ENCODE measurements at regions not wholly inside any gene's neighbourhood (a gene's known extent, or its start where the extent isn't known, plus 50 kb on each side); places are given as distances from the start of the nearest gene placed in this dataset.
"Not testable (repeated sequence)": the region's sequence is repeated elsewhere in the genome, so short reads cannot be mapped to it uniquely, and the experiment has no call there.

GRCh38 chr6:153984811-153985210, 54.2 kb upstream of the OPRM1 start:
- Histone ChIP-seq H3K27me3 (ENCODE audit: control insufficient read depth, insufficient read depth, low read length) (no peaks in the 10 kb centered on the region), H3K36me3 (replicated peaks; ENCODE audit: control insufficient read depth, insufficient read depth, low read length) (no peaks in the 10 kb centered on the region), H3K4me3 (ENCODE audit: insufficient read depth, low read depth, low read length) (no peak overlapping the region)
- DNase-seq: no peak

GRCh38 chr6:153980171-153980570, 58.9 kb upstream of the OPRM1 start:
- no peak for DNase-seq
- Histone ChIP-seq H3K36me3 (replicated peaks; ENCODE audit: control insufficient read depth, insufficient read depth, low read length) (no peaks in the 10 kb centered on the region), H3K4me3 (ENCODE audit: insufficient read depth, low read depth, low read length) (no peak overlapping the region), H3K27me3 (ENCODE audit: control insufficient read depth, insufficient read depth, low read length) (no peaks in the 10 kb centered on the region)

DNA sequence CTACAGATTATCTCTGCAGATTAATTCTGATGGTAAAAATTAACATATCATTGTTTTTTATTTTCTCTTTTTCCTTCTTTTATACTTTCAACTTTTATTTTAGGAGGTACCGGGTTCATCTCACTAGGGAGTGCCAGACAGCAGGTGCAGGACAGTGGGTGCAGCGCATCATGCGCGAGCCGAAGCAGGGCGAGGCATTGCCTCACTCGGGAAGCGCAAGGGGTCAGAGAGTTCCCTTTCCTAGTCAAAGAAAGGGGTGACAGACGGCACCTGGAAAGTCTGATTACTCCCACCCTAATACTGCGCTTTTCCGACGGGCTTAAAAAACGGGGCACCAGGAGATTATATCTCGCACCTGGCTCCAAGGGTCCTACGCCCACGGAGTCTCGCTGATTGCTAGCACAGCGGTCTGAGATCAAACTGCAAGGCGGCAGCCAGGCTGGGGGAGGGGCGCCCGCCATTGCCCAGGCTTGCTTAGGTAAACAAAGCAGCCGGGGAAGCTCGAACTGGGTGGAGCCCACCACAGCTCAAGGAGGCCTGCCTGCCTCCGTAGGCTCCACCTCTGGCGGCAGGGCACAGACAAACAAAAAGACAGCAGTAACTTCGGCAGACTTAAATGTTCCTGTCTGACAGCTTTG, 60.0 kb upstream of the OPRM1 start:
- H3K36me3 ChIP-seq (replicated peaks; ENCODE audit: control insufficient read depth, insufficient read depth, low read length); H3K27me3 ChIP-seq (ENCODE audit: control insufficient read depth, insufficient read depth, low read length); DNase-seq: not testable (repeated sequence)
- peak overlapping the region; percentile 3; the same call in 1 of the 2 replicates for H3K4me3 ChIP-seq (ENCODE audit: insufficient read depth, low read depth, low read length)

DNA sequence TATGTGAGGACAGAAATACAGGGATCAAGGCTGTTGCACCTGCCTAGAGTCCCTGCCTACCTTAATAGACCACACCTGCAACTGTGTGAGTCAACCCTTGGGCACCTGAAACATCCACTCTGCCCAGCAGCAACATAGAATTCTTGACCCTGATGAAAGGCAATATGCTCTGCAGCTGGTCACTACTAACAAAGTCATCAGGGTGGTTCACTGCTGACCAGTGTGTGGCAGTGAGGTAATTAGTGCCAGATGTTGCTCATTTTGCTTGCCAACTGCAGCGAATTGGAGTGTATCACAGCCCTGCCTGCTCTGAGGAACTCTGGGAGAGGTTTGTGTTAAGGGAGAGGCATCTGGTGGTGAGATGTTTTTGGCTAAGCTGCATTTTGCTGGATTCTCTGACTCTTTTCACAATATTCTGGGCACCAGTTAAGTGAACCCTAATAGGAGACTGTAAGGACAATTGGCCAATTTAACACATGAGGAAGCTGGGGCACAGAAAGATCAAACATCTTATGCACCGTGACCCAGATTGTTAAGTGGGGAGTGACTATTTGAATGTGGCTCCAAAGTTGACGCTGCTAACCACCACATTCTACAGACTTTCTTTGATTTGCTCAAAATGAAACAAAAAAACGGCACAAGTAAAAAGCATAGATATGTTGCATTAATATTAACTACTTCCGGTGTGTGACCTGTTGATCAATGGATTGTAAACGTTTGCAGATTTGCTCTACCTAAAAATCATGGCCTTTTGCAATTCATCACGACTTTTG, 61.9 kb upstream of the OPRM1 start:
- DNase-seq: no peak
- no peaks in the 10 kb centered on the region for H3K36me3 ChIP-seq (replicated peaks; ENCODE audit: control insufficient read depth, insufficient read depth, low read length)
- no peak overlapping the region for H3K4me3 ChIP-seq (ENCODE audit: insufficient read depth, low read depth, low read length)
- no peaks in the 10 kb centered on the region for H3K27me3 ChIP-seq (ENCODE audit: control insufficient read depth, insufficient read depth, low read length)

DNA sequence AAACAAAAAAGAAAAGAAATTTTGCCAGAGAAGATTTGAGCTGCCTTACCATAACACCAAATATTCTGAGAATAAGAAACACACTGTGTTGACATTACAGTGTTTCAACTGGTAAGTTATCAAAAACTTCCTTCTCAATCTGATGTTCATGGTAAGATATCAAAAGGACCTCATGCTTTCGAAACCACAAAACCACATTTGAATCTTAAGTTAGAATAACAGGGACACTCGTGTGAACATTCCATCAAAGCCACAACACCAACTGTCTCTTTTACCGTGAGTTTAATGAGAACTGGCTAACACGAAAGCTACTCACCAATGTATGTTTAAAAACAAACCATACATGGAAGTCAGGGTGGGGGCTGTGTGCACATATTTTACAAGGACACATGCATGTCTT, 73.0 kb upstream of the OPRM1 start:
- Histone ChIP-seq H3K36me3 (replicated peaks; ENCODE audit: control insufficient read depth, insufficient read depth, low read length) (no peaks in the 10 kb centered on the region), H3K27me3 (ENCODE audit: control insufficient read depth, insufficient read depth, low read length) (no peaks in the 10 kb centered on the region), H3K4me3 (ENCODE audit: insufficient read depth, low read depth, low read length) (no peak overlapping the region)
- DNase-seq: no peak

GRCh38 chr6:153963352-153963751, 75.7 kb upstream of the OPRM1 start:
- H3K36me3 ChIP-seq (replicated peaks; ENCODE audit: control insufficient read depth, insufficient read depth, low read length): no peaks in the 10 kb centered on the region
- H3K27me3 ChIP-seq (ENCODE audit: control insufficient read depth, insufficient read depth, low read length): no peaks in the 10 kb centered on the region; the same call in 1 of the 2 replicates
- H3K4me3 ChIP-seq (ENCODE audit: insufficient read depth, low read depth, low read length): no peak overlapping the region
- DNase-seq: no peak

- H3K27me3 ChIP-seq (ENCODE audit: control insufficient read depth, insufficient read depth, low read length): no peaks in the 10 kb centered on the region; the same call in 1 of the 2 replicates
- DNase-seq: no peak
- H3K36me3 ChIP-seq (replicated peaks; ENCODE audit: control insufficient read depth, insufficient read depth, low read length): no peaks in the 10 kb centered on the region
- no peak overlapping the region for H3K4me3 ChIP-seq (ENCODE audit: insufficient read depth, low read depth, low read length)
Measured at GRCh38 chr6:153962555-153962954, 76.5 kb upstream of the OPRM1 start.

DNA sequence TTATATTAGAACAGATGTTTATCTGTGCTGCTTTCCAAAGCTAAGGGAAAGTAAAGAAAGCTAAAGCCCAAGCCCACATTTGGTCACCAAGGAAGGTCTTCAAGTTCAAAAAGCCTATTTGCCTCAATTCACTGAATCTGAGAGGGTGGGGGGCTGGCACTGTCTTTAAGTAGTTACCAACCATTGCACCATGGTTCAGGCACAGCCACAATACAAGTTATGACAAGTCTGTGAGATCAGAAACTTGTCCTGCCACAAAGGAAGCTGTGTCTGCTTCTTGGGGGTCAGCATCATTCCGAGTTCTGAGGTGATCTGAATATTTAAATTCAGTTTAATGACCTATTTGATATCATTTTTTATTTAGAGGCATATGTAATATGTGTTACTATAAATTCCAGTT, 78.3 kb upstream of the OPRM1 start:
- Histone ChIP-seq H3K36me3 (replicated peaks; ENCODE audit: control insufficient read depth, insufficient read depth, low read length) (no peaks in the 10 kb centered on the region), H3K27me3 (ENCODE audit: control insufficient read depth, insufficient read depth, low read length) (no peaks in the 10 kb centered on the region; the same call in 1 of the 2 replicates), H3K4me3 (ENCODE audit: insufficient read depth, low read depth, low read length) (no peak overlapping the region)
- DNase-seq: no peak

GRCh38 chr6:153960281-153960680, 78.8 kb upstream of the OPRM1 start:
- Histone ChIP-seq H3K36me3 (replicated peaks; ENCODE audit: control insufficient read depth, insufficient read depth, low read length) (no peaks in the 10 kb centered on the region), H3K27me3 (ENCODE audit: control insufficient read depth, insufficient read depth, low read length) (no peaks in the 10 kb centered on the region; the same call in 1 of the 2 replicates), H3K4me3 (ENCODE audit: insufficient read depth, low read depth, low read length) (no peak overlapping the region)
- DNase-seq: no peak

- Histone ChIP-seq H3K36me3 (replicated peaks; ENCODE audit: control insufficient read depth, insufficient read depth, low read length) (no peaks in the 10 kb centered on the region), H3K4me3 (ENCODE audit: insufficient read depth, low read depth, low read length) (no peak overlapping the region), H3K27me3 (ENCODE audit: control insufficient read depth, insufficient read depth, low read length) (no peaks in the 10 kb centered on the region; the same call in 1 of the 2 replicates)
- no peak for DNase-seq
Measured at GRCh38 chr6:153959276-153959675, 79.8 kb upstream of the OPRM1 start.

- DNase-seq: no peak
- H3K36me3 ChIP-seq (replicated peaks; ENCODE audit: control insufficient read depth, insufficient read depth, low read length): no peaks in the 10 kb centered on the region
- no peaks in the 10 kb centered on the region; the same call in 1 of the 2 replicates for H3K27me3 ChIP-seq (ENCODE audit: control insufficient read depth, insufficient read depth, low read length)
- no peak overlapping the region for H3K4me3 ChIP-seq (ENCODE audit: insufficient read depth, low read depth, low read length)
Measured at GRCh38 chr6:153958860-153959259, 80.2 kb upstream of the OPRM1 start.

DNA sequence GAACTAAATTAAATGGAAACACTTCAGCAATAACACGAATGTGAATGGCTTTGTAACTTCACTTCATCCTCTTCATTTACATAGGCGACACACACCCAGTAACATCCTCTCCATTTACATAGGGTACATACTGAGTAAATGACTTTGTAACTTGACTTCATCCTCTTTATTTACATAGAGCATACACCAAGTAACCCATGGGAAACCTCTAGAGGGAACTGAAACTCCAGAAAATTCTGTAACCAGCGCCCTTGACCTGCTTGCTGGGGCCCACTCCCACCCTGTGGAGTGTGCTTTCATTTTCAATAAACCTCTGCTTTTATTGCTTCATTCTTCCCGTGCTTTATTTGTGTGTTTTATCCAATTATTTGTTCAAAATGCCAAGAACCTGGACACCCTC, 81.6 kb upstream of the OPRM1 start:
- no peak for DNase-seq
- no peaks in the 10 kb centered on the region; the same call in 1 of the 2 replicates for H3K27me3 ChIP-seq (ENCODE audit: control insufficient read depth, insufficient read depth, low read length)
- no peak overlapping the region for H3K4me3 ChIP-seq (ENCODE audit: insufficient read depth, low read depth, low read length)
- H3K36me3 ChIP-seq (replicated peaks; ENCODE audit: control insufficient read depth, insufficient read depth, low read length): no peaks in the 10 kb centered on the region

DNA sequence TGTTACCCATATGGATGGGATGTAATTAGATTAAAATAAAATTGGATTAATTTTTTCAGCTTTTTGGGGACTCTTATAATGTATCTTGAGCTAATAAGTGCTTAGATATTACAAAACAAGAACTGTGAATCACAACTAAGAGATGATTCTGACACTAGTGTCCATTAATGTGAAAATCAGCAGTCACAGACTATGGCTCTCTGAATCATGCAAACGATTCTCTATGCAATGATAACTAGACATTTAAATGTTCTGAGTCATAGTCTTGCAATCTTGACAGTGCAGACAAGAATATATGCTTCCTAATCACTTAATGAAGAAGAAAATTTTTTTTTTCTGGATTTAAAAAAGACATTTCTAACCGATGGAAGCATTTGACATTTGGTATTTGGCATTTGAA, 82.2 kb upstream of the OPRM1 start:
- no peak overlapping the region for H3K4me3 ChIP-seq (ENCODE audit: insufficient read depth, low read depth, low read length)
- no peaks in the 10 kb centered on the region; the same call in 1 of the 2 replicates for H3K27me3 ChIP-seq (ENCODE audit: control insufficient read depth, insufficient read depth, low read length)
- no peaks in the 10 kb centered on the region for H3K36me3 ChIP-seq (replicated peaks; ENCODE audit: control insufficient read depth, insufficient read depth, low read length)
- no peak for DNase-seq

DNA sequence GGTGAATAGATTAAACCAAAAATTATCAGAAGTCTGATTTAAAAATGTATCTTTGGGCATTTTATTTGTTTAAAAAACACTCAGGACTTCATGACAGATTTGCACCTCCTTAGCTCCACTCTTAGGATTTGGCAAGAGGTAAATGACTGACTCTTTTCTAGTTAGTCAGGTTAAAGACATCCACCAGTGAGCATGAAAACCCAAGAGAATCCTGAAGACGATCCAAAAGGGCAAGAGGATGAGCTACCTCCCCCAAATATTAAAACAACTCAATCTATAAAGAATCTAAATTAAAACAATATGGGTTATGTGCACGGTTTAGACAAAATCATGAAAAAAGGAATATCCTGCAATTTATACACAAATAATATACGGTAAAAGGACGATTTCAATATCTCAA, 89.4 kb upstream of the OPRM1 start:
- DNase-seq: no peak
- Histone ChIP-seq H3K4me3 (ENCODE audit: insufficient read depth, low read depth, low read length) (no peak overlapping the region), H3K27me3 (ENCODE audit: control insufficient read depth, insufficient read depth, low read length) (no peaks in the 10 kb centered on the region), H3K36me3 (replicated peaks; ENCODE audit: control insufficient read depth, insufficient read depth, low read length) (no peaks in the 10 kb centered on the region)

DNA sequence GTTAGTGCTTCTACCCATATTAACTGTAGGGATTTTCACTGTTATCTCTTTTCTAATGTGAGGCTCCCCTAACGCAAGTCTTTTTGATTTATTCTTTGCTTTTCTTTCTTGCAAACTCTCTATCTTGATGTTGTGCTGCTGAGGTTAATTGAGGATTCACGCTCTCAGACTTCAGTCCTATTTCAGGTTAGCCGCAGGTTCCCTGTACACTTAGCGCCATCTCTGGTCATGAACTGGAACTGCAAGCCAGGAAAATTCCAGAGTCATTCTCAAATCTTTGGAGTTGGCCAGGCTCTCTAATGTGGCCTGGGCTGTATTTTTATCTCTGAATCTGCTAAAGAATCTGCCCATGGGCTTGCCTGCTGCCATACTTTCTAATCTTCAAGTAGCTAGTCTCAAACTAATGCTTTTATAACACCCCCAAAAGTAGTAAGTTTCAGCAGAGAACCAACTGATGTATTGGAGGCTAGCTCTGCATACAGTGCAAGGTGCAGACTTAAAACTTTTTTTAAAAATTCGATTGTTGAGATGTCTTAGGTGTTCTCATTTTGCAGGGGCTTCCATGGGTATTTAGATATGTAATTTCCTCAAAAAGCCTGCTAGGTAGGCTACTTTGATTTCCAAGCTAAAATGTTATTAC, 91.1 kb upstream of the OPRM1 start:
- Histone ChIP-seq H3K4me3 (ENCODE audit: insufficient read depth, low read depth, low read length) (no peak overlapping the region), H3K36me3 (replicated peaks; ENCODE audit: control insufficient read depth, insufficient read depth, low read length) (no peaks in the 10 kb centered on the region), H3K27me3 (ENCODE audit: control insufficient read depth, insufficient read depth, low read length) (no peaks in the 10 kb centered on the region)
- DNase-seq: peak; percentile 30
